HG03558 (cell line): ENCODE measurements at regions not wholly inside any gene's neighbourhood (a gene's known extent, or its start where the extent isn't known, plus 50 kb on each side); places are given as distances from the start of the nearest gene placed in this dataset.

Experiments used
- ATAC-seq: cut with Tn5 transposase; IDR thresholded peaks from one replicate; pipeline ENCODE4 v1.9.1; 2021; ENCODE audit warnings: moderate number of reproducible peaks; ENCODE audit not compliant: unreplicated experiment; ENCODE audit errors: extremely low read depth

DNA sequence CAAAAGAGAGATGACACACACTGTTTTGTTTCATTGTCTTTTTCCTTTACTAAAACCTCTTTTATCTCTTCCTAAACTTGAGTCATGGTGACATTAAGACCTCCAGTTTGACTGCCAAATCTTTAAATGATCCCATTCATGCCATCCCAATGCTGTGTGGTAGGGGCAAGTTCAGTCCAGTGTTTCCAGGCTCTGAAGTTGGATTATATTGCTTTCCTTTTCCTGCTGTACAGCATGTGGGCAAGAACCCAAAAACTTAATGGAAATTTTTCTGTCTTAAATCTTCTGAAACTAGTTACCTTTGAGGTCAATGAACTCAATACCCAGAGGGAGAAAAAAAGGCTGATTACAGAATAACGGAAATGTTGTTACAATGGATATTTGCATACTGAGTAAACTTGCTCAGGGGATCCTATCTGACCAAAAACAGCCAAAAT lies 187.1 kb upstream of the FAR2 start:
- no peak for ATAC-seq

DNA sequence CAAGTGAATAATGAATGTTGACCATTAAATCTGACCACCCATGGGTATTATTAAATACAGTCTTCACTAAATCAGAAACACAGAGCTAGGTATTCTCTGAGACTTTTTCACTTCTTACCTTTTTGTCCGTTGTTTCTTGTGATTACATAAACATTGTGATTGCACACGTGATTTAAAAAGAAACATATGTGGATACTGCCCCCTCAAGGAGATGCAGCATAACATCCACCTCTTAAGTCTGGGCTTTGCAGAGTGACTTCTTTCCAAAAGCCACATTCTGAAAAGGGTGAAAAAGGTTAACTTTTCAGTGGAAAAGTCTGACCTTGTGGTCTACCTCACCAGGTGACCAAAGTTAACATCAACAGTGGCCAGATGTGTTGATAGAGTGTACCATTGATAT lies 185.5 kb upstream of the FAR2 start:
- ATAC-seq: no peak

GRCh38 chr12:28966046-28966780 lies 182.9 kb upstream of the FAR2 start:
- no peak for ATAC-seq

- no peak for ATAC-seq
Measured at GRCh38 chr12:28967426-28967825, 181.7 kb upstream of the FAR2 start.

- no peak for ATAC-seq
Measured at GRCh38 chr12:28973491-28973890, 175.6 kb upstream of the FAR2 start.

DNA sequence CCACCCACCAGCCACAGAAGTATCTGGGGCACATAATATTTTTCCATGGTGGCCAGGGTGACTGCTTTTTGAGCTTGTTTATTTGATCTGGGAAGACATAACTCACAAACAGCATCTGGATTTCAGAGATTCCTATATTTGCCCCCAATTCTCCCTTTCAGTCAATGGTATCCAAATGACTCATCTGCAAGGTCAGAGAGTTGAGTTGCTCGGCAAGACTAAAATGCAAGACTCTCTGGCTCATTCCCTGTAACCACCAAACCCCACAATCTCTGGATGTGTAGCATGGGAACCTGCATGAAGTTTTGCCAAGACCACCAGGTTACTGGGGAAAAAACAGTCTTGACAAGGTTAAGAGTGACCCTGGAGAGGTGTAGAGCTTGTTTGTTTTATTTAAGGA lies 174.9 kb upstream of the FAR2 start:
- ATAC-seq: no peak

- ATAC-seq: no peak
Measured at GRCh38 chr12:28974883-28975282, 174.2 kb upstream of the FAR2 start.

DNA sequence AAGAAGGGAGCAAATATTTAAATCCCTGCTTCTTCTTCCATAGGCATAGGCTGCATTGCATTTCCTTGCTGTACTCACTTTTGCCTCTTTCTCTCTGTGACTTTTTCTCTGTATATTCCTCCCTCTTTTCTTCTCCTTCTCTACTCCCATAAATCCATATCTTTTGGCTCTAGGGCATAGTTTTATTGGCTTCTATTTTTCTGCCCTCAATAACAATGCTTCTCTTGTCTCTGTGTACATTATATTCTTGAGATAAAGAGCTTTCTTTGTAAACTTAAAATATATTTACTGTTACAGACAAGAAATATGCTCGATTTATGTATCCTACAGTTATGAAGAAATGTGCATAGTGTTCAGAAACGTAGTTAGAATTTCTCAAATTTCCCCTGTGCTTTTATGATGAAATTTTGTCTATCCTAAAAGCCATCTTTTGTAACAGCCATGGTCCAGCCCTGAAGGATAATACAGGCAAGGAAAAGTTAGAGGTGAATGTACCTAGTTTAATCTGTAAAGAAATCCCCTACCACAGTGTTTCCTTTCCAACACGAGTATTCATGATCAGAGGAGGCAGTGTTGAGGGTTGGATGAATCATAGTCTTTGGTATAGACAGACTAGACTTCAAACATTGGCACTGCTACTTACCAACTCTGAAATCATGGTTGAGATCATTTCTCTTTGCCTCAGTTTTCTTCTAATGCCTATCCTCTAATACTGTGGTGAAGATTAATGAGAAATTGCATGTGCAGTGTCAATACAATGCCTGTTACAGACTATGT lies 173.3 kb upstream of the FAR2 start:
- ATAC-seq: no peak

DNA sequence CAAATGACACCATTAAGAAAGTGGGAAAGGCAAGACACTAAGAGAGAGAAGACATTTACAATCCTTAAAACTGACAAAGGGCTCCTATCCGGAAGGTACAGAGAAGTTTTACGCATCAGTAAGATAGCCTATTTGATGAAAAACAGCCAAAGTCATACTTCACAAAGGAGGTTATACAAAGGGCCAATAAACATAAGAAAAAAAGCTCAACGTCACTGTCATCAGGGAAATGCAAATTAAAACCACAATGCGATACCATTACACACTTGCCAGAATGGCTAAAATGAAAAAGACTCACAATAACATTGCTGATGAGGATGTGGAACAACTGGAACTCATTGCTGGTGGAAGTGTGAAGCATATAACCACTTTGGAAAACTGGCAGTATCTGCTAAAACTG lies 168.6 kb upstream of the FAR2 start:
- no peak for ATAC-seq

DNA sequence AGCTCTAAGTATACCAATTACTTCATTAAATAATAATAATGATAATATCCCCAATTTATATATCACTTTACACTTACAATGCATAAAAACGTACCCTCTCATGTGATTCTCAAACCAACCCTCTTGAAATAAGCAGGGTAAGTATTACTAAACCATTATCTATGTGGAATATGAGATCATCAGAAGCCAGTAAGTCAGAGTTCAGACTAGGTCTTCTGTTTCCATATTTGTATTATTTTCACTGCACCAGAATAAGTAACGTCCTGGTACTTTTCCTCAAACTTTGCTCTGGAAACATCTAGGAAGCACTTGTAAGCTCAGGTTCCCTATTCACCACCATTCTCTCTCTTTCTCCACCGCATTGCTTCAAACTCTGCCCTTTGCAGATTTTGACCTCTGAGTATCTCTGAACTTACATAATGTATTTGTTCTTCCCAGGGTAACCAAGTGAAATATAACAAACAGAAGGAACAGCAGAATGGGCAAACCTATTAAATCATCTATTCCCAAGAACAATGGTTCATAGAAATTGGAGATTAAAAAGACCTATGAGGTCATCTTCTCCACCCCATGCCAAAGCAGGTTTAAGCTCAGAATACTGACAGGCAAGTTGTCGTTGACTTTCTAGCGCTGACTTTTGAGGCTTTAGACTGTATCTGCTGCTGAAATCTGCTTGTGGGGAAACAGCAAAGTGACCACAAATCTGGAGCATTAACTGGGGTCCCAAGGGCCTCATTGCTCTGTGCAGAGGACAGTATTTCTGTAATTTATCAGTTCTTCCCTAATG lies 161.3 kb upstream of the FAR2 start:
- ATAC-seq: no peak

GRCh38 chr12:28988325-28988704 lies 160.8 kb upstream of the FAR2 start:
- ATAC-seq: no peak

DNA sequence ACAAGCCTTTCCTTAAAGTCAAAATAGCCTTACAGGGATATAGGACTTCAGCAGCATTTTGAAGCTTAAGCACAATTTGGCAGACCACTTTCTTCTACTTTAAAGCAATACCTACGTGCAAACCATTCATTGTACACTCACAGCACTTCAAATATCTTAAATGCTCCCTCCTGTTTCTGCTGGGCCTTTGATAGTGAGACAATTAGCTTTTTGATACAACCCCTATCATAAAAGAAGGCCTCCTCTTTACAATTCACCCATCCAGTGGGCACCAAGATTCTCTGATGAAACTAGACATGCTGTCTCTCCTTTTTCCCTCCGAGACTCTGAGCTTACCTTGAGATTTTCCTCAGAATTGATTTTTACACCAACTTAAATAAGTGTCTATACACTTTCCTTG lies 157.5 kb upstream of the FAR2 start:
- no peak for ATAC-seq

- no peak for ATAC-seq
Measured at GRCh38 chr12:28993720-28994119, 155.4 kb upstream of the FAR2 start.

GRCh38 chr12:28994179-28994715 lies 154.8 kb upstream of the FAR2 start:
- ATAC-seq: no peak

GRCh38 chr12:28996688-28997087 lies 152.4 kb upstream of the FAR2 start:
- no peak for ATAC-seq

DNA sequence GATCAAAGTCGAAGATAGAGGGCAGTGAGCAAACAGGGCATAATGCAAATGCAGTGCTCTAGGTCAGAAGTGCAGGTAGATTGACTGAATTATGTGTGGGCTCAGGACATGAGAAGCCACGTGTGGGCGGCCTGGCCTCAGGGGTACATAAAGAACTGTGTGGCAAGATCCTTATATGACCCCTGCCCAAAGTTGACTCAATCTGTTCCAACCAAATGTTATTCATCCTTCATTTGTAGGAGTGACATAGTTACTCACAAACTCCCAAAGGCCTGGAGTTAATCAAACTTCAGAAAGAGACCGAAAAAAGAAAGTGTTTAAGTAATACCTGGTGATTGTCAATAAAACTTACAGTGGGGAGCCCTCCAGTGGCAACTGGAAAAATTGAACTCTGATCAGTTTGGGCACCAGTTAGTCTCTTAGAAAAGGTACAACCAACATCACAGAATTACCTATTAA lies 150.4 kb upstream of the FAR2 start:
- no peak for ATAC-seq

- no peak for ATAC-seq
Measured at GRCh38 chr12:29004066-29004935, 144.8 kb upstream of the FAR2 start.

- ATAC-seq: no peak
Measured at GRCh38 chr12:29004936-29005304, 144.2 kb upstream of the FAR2 start.

GRCh38 chr12:29008786-29009185 lies 140.3 kb upstream of the FAR2 start:
- ATAC-seq: no peak

GRCh38 chr12:29012673-29013072 lies 136.4 kb upstream of the FAR2 start:
- no peak for ATAC-seq
